Hepatocyte (in vitro differentiated cells): ENCODE measurements at regions not wholly inside any gene's neighbourhood (a gene's known extent, or its start where the extent isn't known, plus 50 kb on each side); places are given as distances from the start of the nearest gene placed in this dataset.

Experiments
- EZH2 ChIP-seq: fragments of 200-600 bp; sonication (generic); IDR thresholded peaks from 2 replicates; pipeline ENCODE4 v1.6.1; 2016; ENCODE audit warnings: antibody characterized with exemption, mild to moderate bottlenecking, borderline replicate concordance
- EZH2phosphoT487 ChIP-seq: fragments of 200-600 bp; sonication (generic); IDR thresholded peaks from one replicate; pipeline ENCODE4 v1.6.1; 2018; ENCODE audit warnings: antibody characterized with exemption, mild to moderate bottlenecking, low read depth, moderate library complexity; ENCODE audit not compliant: unreplicated experiment, severe bottlenecking
- TF ChIP-seq, protein P1 (sequence below): fragments of 200-600 bp; sonication (generic); IDR thresholded peaks from 2 replicates; pipeline ENCODE4 v1.5.1; 2016; ENCODE audit warnings: antibody characterized with exemption, mild to moderate bottlenecking; ENCODE audit not compliant: poor library complexity

DNA sequence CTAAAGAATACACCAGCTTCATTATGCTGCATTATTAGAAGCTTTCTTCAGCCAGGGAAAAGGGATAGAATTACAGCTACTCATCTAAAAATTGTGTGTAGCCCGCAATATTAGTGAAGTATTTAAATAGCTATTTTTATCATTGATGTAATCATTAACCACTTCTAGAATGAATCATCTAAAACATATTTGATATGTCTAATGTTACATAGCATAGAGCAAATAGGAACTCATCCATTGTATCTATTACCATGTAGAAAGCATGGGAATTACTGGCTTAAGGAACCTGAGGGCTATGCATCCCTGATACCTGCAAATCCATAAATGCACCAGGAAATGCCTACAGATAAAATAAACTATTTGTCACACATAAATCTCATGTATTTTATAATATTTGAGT lies 54.5 kb upstream of the VGLL3 start:
- TF ChIP-seq, protein P1, sequence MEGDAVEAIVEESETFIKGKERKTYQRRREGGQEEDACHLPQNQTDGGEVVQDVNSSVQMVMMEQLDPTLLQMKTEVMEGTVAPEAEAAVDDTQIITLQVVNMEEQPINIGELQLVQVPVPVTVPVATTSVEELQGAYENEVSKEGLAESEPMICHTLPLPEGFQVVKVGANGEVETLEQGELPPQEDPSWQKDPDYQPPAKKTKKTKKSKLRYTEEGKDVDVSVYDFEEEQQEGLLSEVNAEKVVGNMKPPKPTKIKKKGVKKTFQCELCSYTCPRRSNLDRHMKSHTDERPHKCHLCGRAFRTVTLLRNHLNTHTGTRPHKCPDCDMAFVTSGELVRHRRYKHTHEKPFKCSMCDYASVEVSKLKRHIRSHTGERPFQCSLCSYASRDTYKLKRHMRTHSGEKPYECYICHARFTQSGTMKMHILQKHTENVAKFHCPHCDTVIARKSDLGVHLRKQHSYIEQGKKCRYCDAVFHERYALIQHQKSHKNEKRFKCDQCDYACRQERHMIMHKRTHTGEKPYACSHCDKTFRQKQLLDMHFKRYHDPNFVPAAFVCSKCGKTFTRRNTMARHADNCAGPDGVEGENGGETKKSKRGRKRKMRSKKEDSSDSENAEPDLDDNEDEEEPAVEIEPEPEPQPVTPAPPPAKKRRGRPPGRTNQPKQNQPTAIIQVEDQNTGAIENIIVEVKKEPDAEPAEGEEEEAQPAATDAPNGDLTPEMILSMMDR: no peak
- TF ChIP-seq EZH2 (no peak), EZH2phosphoT487 (no peak)
